ENCODE measurements at regions not wholly inside any gene's neighbourhood (a gene's known extent, or its start where the extent isn't known, plus 50 kb on each side); places are given as distances from the start of the nearest gene placed in this dataset.

GRCh38 chr2:122519821-122520611, 764.6 kb downstream of the TSN start:
- no peak for TF ChIP-seq CTCF (IDR thresholded peaks at IDR 0.05)
- TF ChIP-seq POLR2A (IDR thresholded peaks at IDR 0.05) = no peak
- TF ChIP-seq EP300 (IDR thresholded peaks at IDR 0.05) = no peak
- no peak for TF ChIP-seq POLR2AphosphoS5 (IDR thresholded peaks at IDR 0.05)
